GM23338 (cell line): ENCODE measurements at regions not wholly inside any gene's neighbourhood (a gene's known extent, or its start where the extent isn't known, plus 50 kb on each side); places are given as distances from the start of the nearest gene placed in this dataset.

Experiments used
- ATAC-seq: fragments of 200-7000 bp; cut with Tn5 transposase; 3 replicates; pipeline ENCODE4 v1.9.1; 2020
- DNase-seq: peaks from one replicate; pipeline ENCODE4 v3.0.0-alpha.2; 2015; ENCODE audit warnings: low spot score
- H2AFZ ChIP-seq: fragments of 200-600 bp; sonication (generic); 2 replicates; pipeline ENCODE4 v1.8.0; 2016; ENCODE audit warnings: antibody characterized with exemption, mild to moderate bottlenecking, moderate library complexity
- H3F3A ChIP-seq: fragments of 200-600 bp; sonication (generic); replicated peaks from 2 replicates; pipeline ENCODE4 v1.8.0; 2017; ENCODE audit warnings: antibody characterized with exemption, mixed run types, low read depth
- H3K27ac ChIP-seq: fragments of 200-600 bp; sonication (generic); 2 replicates; pipeline ENCODE4 v1.6.1; 2016; ENCODE audit warnings: low read depth
- H3K27me3 ChIP-seq: fragments of 200-600 bp; sonication (generic); 2 replicates; pipeline ENCODE4 v1.8.0; 2016; ENCODE audit warnings: mild to moderate bottlenecking, mixed run types, moderate library complexity; ENCODE audit not compliant: insufficient read depth
- H3K36me3 ChIP-seq: fragments of 200-600 bp; sonication (generic); 2 replicates; pipeline ENCODE4 v1.8.0; 2016; ENCODE audit warnings: mild to moderate bottlenecking; ENCODE audit not compliant: insufficient read depth
- H3K4me1 ChIP-seq: fragments of 200-600 bp; sonication (generic); 2 replicates; pipeline ENCODE4 v1.8.0; 2016; ENCODE audit warnings: mild to moderate bottlenecking, moderate library complexity; ENCODE audit not compliant: insufficient read depth
- H3K4me2 ChIP-seq: fragments of 200-600 bp; sonication (generic); 2 replicates; pipeline ENCODE4 v1.7.1; 2017; ENCODE audit warnings: mixed run types
- H3K4me3 ChIP-seq: fragments of 200-600 bp; sonication (generic); 2 replicates; pipeline ENCODE4 v1.6.1; 2016; ENCODE audit warnings: mixed run types
- H3K79me2 ChIP-seq: fragments of 200-600 bp; sonication (generic); replicated peaks from 2 replicates; pipeline ENCODE4 v1.8.0; 2017; ENCODE audit warnings: mild to moderate bottlenecking; ENCODE audit not compliant: insufficient read depth
- H3K9me2 ChIP-seq: fragments of 200-600 bp; sonication (generic); 2 replicates; pipeline ENCODE4 v1.8.0; 2017; ENCODE audit not compliant: insufficient read depth
- H4K20me1 ChIP-seq: fragments of 200-600 bp; sonication (generic); replicated peaks from 2 replicates; pipeline ENCODE4 v1.8.0; 2017; ENCODE audit warnings: mild to moderate bottlenecking; ENCODE audit not compliant: insufficient read depth
- H3K27ac Mint-ChIP-seq: 2 replicates; pipeline ENCODE4 v1.8.0; 2020; ENCODE audit warnings: inconsistent platforms, mild to moderate bottlenecking, moderate library complexity, mixed read lengths
- H3K27me3 Mint-ChIP-seq: 3 replicates; pipeline ENCODE4 v1.8.0; 2022; ENCODE audit warnings: low read depth, mild to moderate bottlenecking, moderate library complexity, mixed read lengths, inconsistent platforms; ENCODE audit not compliant: insufficient read depth, poor library complexity
- H3K36me3 Mint-ChIP-seq: 3 replicates; pipeline ENCODE4 v1.8.0; 2021; ENCODE audit warnings: low read depth, mild to moderate bottlenecking, inconsistent platforms, moderate library complexity, mixed read lengths
- H3K4me1 Mint-ChIP-seq: 3 replicates; pipeline ENCODE4 v1.8.0; 2020; ENCODE audit warnings: mild to moderate bottlenecking, inconsistent platforms, mixed read lengths
- H3K4me3 Mint-ChIP-seq: 3 replicates; pipeline ENCODE4 v1.8.0; 2021; ENCODE audit warnings: moderate library complexity, mild to moderate bottlenecking, inconsistent platforms, mixed read lengths
- H3K9me3 Mint-ChIP-seq: 3 replicates; pipeline ENCODE4 v1.8.0; 2020; ENCODE audit warnings: moderate library complexity, mild to moderate bottlenecking, inconsistent platforms, mixed read lengths
- EZH2 ChIP-seq: fragments of 200-600 bp; sonication (generic); IDR thresholded peaks from one replicate; pipeline ENCODE4 v1.8.0; 2017; ENCODE audit warnings: antibody characterized with exemption, mild to moderate bottlenecking, low read depth; ENCODE audit not compliant: unreplicated experiment
- EZH2phosphoT487 ChIP-seq: fragments of 200-600 bp; sonication (generic); IDR thresholded peaks from one replicate; pipeline ENCODE4 v1.8.1; 2018; ENCODE audit warnings: antibody characterized with exemption; ENCODE audit not compliant: unreplicated experiment
- JUNB ChIP-seq: IDR thresholded peaks from one replicate; pipeline ENCODE4 v1.6.1; 2016; ENCODE audit warnings: antibody characterized with exemption; ENCODE audit not compliant: unreplicated experiment
- POLR2AphosphoS5 ChIP-seq: IDR thresholded peaks from 2 replicates; pipeline ENCODE4 v1.6.1; 2016; ENCODE audit warnings: antibody characterized with exemption, low read depth
- STAT1 ChIP-seq: IDR thresholded peaks from one replicate; pipeline ENCODE4 v1.6.1; 2016; ENCODE audit warnings: antibody characterized with exemption; ENCODE audit not compliant: unreplicated experiment
- ZNF331 ChIP-seq: fragments of 250-450 bp; sonication (Bioruptor Pico); IDR thresholded peaks from 2 replicates; pipeline ENCODE4 v1.5.0; 2020; ENCODE audit warnings: low read depth, mild to moderate bottlenecking, moderate library complexity
- TF ChIP-seq, protein P1 (sequence below): fragments of 250-450 bp; sonication (Bioruptor Pico); IDR thresholded peaks from 2 replicates; pipeline ENCODE4 v1.5.0; 2020; ENCODE audit warnings: mild to moderate bottlenecking, moderate library complexity
- TF ChIP-seq, protein P2 (sequence below), 2 experiments: fragments of 200-600 bp in 1 of 2; sonication (generic) in 1 of 2; conservative IDR thresholded peaks; 2 replicates each; pipeline versions ENCODE4 v1.5.1 to v1.6.1; 2016 to 2017; ENCODE audit warnings: antibody characterized with exemption in 2 of 2, low read depth in 2 of 2, mild to moderate bottlenecking in 2 of 2, moderate library complexity in 1 of 2

DNA sequence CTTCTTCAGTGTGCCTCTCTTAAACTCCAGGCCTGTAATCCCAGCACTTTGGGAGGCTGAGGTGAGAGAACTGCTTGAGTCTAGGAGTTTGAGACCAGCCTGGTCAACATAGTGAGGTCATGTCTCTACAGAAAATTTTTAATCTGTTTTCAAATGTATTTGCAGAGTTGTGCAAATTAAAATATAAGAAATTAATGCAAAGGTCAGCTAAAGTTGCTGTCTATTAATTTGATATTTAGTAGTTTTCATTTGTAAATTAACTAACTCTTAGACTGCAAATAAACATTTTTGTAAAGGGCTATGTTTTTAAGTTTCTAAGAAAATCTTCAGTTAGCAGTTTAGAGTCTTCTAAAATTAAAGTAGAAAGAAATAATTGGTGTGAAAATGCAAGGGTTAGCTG, 99.9 kb upstream of the TJP1 start (continued):
- TF ChIP-seq, protein P1, sequence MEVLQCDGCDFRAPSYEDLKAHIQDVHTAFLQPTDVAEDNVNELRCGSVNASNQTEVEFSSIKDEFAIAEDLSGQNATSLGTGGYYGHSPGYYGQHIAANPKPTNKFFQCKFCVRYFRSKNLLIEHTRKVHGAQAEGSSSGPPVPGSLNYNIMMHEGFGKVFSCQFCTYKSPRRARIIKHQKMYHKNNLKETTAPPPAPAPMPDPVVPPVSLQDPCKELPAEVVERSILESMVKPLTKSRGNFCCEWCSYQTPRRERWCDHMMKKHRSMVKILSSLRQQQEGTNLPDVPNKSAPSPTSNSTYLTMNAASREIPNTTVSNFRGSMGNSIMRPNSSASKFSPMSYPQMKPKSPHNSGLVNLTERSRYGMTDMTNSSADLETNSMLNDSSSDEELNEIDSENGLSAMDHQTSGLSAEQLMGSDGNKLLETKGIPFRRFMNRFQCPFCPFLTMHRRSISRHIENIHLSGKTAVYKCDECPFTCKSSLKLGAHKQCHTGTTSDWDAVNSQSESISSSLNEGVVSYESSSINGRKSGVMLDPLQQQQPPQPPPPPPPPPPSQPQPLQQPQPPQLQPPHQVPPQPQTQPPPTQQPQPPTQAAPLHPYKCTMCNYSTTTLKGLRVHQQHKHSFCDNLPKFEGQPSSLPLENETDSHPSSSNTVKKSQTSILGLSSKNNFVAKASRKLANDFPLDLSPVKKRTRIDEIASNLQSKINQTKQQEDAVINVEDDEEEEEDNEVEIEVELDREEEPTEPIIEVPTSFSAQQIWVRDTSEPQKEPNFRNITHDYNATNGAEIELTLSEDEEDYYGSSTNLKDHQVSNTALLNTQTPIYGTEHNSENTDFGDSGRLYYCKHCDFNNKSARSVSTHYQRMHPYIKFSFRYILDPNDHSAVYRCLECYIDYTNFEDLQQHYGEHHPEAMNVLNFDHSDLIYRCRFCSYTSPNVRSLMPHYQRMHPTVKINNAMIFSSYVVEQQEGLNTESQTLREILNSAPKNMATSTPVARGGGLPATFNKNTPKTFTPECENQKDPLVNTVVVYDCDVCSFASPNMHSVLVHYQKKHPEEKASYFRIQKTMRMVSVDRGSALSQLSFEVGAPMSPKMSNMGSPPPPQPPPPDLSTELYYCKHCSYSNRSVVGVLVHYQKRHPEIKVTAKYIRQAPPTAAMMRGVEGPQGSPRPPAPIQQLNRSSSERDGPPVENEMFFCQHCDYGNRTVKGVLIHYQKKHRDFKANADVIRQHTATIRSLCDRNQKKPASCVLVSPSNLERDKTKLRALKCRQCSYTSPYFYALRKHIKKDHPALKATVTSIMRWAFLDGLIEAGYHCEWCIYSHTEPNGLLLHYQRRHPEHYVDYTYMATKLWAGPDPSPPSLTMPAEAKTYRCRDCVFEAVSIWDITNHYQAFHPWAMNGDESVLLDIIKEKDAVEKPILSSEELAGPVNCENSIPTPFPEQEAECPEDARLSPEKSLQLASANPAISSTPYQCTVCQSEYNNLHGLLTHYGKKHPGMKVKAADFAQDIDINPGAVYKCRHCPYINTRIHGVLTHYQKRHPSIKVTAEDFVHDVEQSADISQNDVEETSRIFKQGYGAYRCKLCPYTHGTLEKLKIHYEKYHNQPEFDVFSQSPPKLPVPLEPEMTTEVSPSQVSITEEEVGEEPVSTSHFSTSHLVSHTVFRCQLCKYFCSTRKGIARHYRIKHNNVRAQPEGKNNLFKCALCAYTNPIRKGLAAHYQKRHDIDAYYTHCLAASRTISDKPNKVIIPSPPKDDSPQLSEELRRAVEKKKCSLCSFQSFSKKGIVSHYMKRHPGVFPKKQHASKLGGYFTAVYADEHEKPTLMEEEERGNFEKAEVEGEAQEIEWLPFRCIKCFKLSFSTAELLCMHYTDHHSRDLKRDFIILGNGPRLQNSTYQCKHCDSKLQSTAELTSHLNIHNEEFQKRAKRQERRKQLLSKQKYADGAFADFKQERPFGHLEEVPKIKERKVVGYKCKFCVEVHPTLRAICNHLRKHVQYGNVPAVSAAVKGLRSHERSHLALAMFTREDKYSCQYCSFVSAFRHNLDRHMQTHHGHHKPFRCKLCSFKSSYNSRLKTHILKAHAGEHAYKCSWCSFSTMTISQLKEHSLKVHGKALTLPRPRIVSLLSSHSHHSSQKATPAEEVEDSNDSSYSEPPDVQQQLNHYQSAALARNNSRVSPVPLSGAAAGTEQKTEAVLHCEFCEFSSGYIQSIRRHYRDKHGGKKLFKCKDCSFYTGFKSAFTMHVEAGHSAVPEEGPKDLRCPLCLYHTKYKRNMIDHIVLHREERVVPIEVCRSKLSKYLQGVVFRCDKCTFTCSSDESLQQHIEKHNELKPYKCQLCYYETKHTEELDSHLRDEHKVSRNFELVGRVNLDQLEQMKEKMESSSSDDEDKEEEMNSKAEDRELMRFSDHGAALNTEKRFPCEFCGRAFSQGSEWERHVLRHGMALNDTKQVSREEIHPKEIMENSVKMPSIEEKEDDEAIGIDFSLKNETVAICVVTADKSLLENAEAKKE (CRISPR knock-in tag) = no peak
- TF ChIP-seq EZH2phosphoT487 = no peak
- no peak for TF ChIP-seq EZH2
- TF ChIP-seq, protein P2, sequence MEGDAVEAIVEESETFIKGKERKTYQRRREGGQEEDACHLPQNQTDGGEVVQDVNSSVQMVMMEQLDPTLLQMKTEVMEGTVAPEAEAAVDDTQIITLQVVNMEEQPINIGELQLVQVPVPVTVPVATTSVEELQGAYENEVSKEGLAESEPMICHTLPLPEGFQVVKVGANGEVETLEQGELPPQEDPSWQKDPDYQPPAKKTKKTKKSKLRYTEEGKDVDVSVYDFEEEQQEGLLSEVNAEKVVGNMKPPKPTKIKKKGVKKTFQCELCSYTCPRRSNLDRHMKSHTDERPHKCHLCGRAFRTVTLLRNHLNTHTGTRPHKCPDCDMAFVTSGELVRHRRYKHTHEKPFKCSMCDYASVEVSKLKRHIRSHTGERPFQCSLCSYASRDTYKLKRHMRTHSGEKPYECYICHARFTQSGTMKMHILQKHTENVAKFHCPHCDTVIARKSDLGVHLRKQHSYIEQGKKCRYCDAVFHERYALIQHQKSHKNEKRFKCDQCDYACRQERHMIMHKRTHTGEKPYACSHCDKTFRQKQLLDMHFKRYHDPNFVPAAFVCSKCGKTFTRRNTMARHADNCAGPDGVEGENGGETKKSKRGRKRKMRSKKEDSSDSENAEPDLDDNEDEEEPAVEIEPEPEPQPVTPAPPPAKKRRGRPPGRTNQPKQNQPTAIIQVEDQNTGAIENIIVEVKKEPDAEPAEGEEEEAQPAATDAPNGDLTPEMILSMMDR (conservative IDR thresholded peaks at IDR 0.05; ENCODE audit: low read depth in 2 of 2) = no peak
- TF ChIP-seq ZNF331 = no peak

DNA sequence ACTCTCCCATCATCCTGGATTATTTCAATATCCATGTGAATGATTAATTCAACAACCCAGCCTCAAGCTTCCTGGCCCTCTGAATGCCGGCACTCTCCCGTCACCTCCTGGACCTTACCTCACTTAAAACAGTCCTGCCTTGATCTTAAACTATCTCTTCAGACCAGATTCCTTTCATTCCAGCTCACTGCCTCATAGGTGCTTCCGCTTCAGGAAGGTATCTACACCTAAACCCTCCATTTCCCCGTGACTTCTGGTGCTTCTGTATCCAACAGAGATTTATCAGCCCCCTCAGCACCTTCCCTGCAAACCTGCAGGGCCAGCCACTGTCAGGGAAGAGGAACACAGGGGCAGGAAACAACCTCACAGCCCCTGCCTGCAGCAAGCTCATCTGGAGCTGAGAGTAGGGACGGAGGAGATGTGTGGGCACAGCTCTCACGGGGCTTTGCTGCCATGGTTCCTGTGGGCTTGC, 98.9 kb upstream of the TJP1 start:
- Histone ChIP-seq H3K4me1 (peaks cover 35% of the 10 kb centered on the region), H3K4me2 (no peak overlapping the region), H3K27ac (peak overlapping the region; percentile 73; the same call in 1 of the 2 replicates), H3F3A (no peaks in the 10 kb centered on the region), H3K36me3 (no peaks in the 10 kb centered on the region), H3K79me2 (no peaks in the 10 kb centered on the region), H3K9me2 (no peaks in the 10 kb centered on the region), H3K27me3 (no peaks in the 10 kb centered on the region), H4K20me1 (no peaks in the 10 kb centered on the region), H2AFZ (peak overlapping the region; percentile 0; the same call in 1 of the 2 replicates), H3K4me3 (no peak overlapping the region)
- Mint-ChIP-seq H3K27me3 (peaks cover 9% of the 10 kb centered on the region), H3K9me3 (no peaks in the 10 kb centered on the region), H3K27ac (peak overlapping the region; percentile 87), H3K4me3 (peak overlapping the region; percentile 18), H3K4me1 (peaks cover 48% of the 10 kb centered on the region), H3K36me3 (no peaks in the 10 kb centered on the region)
- DNase-seq (peak; percentile 77), ATAC-seq (peak; percentile 45)
- TF ChIP-seq POLR2AphosphoS5 (no peak), STAT1 (no peak), JUNB (no peak), EZH2phosphoT487 (no peak)
- TF ChIP-seq, protein P1 (CRISPR knock-in tag) = no peak
